Activated CD4-positive, alpha-beta T cell treated with anti-CD3 and anti-CD28 coated beads, Interleukin-2, amount 50 U/mL, for 24 hours (primary cell): ENCODE measurements at regions not wholly inside any gene's neighbourhood (a gene's known extent, or its start where the extent isn't known, plus 50 kb on each side); places are given as distances from the start of the nearest gene placed in this dataset.

Source experiments
- DNase-seq, 2 donors: peaks; one replicate each; pipeline ENCODE4 v3.0.0-alpha.2; 2020; ENCODE audit warnings: low read depth in 1 of 2, low spot score in 1 of 2

DNA sequence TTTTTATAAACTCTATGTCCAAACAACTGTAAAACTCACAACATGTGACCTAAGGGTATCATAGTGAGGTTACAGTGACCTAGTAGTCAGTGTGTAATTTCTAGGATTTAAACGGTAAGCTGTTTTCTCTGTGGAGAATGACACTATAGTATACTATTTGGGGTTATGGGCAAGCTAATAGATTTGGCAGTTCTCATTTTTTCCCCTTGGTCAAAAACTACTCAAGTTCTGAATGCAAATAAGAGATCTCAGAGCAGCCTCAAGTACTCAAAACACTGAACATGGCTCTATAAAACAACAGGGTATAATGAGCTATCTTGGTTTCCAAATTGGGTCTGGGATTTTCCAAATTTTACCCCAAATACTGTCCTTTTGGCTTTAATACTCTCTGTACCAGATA, 88.5 kb upstream of the HMCN1 start:
- no peak for DNase-seq

- DNase-seq, result no peak
Observed at GRCh38 chr1:185645162-185645640, 89.0 kb upstream of the HMCN1 start.

DNA sequence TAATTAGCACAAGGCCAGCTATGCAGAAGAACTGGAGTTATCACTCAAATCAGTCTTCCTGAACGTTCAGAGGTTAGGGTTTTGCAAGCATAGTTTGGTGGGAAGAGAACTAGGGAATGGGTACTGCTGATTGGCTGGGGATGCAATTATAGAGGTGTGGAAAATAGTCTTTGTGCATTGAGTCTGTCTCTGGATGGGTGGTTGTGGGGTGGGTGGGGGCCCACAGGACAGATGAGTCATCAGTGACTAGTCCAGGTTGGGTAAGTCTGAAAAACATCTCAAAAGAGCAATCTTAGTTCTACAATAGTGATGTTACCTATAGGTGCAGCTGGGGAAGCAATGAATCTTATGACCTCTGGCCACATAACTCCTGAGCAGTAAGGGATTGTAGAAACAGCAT, 89.7 kb upstream of the HMCN1 start:
- DNase-seq, result no peak

DNA sequence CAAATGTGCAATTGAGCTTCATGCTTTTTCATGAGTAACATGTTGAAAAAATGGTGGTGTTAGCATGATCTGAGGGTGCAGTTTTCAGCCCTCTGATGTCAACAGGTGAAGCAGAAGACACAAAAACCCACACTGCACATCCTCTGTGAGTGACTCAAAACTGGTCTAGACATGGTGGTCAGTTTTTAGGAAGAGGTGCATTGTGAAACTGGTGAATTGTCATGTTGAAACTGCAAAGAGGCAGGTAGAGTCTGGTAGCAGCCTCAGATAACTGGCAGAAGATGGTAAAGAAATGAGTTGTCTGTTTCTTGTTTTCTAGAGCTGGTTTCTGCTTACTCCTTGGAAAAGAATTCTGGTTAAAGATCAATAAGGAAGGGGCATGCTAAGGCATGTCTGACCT, 97.3 kb upstream of the HMCN1 start:
- no peak for DNase-seq

GRCh38 chr1:185634704-185635103, 99.5 kb upstream of the HMCN1 start:
- DNase-seq, result no peak

DNA sequence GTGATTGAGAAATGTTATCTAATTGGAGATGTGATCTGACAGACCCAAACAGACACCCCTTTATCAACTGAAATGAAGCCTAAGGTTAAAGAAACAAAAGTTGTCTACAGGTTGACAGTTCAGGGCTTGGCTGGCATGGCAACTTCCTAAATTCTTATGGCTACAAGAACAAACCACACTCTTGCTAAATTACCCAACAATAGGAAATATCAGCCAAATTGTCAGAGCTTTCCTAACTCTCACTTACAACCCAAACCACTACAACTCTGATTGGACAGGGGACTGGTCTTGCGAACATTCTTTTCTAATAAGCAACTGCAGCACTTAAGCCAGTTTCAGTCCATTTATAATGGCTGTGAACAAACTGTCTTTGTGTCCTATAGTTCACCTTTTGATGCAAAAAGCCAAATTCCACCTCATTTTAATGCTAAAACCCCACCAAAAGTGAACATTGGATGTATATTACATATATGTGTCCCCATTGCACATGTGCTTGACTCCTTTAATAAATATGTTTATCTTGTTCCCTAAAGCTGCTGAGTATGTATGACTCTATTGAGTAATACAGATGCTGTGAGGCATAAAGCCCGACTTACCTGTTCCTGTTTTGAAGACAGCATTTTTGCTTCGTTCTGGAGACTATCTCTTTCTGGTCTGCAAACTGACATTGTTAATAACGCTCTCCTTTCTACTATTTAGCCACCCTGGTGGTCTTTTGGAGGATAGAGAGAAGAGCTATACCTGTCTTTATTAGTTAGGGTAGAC, 101.3 kb upstream of the HMCN1 start:
- no peak for DNase-seq

DNA sequence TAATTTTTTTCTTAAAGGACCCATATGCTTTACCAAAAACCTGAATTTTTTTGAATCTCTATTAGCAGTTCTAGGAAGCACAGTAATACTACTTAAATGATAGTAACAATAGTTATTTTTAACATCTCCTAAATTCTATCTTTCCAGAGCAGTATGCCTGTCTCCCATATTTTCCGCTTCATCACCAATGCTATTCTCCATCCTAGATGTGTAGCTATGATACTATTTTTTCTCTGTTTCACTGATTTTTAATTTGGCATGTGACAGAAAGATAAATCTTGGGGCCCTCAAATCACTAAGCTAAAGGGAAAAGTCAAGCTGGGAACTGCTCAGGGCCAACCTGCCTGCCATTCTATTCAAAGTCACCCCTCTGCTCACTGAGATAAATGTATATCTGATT, 102.3 kb upstream of the HMCN1 start:
- no peak for DNase-seq

DNA sequence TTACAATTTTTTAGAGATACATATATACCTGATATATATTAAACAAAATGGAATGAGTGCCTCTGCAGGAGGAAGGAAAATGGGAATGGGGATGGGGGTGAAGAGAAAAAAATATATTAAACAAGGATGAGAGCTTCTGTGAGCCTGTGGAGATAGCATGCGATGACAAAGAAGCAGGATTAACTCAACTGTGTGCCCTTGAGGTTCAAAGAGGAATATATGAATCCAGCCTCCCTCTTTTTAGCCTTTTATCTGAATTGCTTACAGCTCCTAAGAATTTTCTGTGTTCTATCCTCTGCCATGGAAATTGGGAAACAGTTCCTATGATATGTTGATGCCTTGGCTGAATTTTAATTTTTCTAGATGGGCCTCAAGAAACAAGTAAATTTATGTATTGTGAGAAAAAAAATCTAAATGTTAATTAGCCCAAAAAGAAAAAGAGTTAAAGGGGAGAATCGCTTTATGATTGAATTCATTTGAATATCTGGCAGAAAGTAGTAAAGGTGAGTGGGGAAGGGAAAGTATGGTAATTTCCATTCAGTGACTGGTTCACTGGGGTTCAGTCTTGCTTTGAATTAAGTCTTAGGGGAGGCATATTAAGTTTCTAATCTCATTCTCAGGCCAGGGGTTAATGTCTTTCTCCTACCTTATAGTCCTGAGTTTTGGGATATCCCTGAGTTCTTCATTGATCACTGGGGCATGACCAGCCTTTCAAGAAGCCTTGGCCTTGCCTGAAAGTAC, 106.3 kb upstream of the HMCN1 start:
- DNase-seq, result no peak

- no peak for DNase-seq
Observed at GRCh38 chr1:185627171-185627570, 107.0 kb upstream of the HMCN1 start.

- DNase-seq, result no peak
Observed at GRCh38 chr1:185626344-185626743, 107.8 kb upstream of the HMCN1 start.

- DNase-seq, result no peak
Observed at GRCh38 chr1:185610954-185611353, 123.2 kb upstream of the HMCN1 start.

GRCh38 chr1:185608177-185608576, 126.0 kb upstream of the HMCN1 start:
- no peak for DNase-seq

GRCh38 chr1:185603158-185603557, 131.0 kb upstream of the HMCN1 start:
- no peak for DNase-seq

GRCh38 chr1:185601189-185601588, 133.0 kb upstream of the HMCN1 start:
- DNase-seq, result no peak

GRCh38 chr1:185600641-185601040, 133.6 kb upstream of the HMCN1 start:
- DNase-seq, result no peak

DNA sequence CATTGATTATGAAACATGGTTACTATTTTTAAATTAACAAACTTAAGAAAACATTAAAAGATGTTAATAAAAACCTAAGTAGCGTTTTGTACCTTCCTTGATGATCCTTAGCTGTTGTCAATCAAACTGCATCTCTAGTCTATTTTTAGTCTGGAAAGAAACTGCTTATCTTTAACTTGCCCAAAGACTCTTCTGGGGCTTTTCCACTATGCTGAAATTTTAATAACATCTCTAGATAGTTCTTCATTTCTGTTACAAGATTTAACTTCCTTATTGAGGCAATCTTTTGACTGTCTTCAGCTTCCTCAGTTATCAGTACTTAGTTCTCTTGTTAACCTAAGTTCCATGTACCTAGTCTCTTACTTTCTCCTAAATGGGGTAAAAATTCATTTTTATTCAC, 135.9 kb upstream of the HMCN1 start:
- no peak for DNase-seq

DNA sequence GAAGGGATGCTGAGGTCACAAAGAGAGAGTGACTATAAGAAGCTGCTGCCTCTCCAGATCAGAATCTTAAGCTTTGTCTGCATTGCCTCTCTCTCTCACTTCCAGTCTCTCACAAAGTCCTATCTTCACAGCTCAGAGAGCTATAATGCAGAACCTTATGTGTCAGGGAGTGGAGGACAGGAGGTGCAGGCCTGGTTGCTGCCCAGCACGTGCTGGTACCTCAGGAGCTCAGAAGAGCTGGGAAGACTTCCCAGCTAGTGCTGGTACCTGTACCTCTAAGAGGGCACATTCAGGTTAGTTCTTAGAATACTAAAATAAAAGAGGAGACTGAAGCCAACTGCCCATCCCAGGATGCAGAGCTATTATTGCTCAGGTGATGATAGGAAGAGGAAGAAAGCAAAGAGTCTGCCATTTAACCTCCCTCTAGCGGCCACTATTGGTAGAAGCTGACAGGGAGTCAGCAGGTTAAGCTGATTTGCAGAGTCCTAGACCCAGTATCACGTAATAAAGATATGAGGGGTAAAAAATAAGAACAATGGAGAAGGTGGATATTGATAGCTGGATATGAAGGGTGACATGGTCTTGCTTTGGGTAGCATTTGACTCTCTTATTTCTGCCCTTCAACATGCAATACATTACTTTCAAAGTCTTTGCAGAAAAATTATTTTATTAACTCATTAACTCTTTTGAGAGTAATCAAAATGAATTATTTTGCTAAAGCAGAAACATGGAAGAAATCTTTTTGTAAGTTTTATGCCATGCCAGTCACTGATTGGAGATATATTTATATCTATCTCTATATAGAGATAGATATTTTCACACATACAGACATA, 138.1 kb upstream of the HMCN1 start:
- DNase-seq, result peak in 1 of 2 donors; percentile 21

DNA sequence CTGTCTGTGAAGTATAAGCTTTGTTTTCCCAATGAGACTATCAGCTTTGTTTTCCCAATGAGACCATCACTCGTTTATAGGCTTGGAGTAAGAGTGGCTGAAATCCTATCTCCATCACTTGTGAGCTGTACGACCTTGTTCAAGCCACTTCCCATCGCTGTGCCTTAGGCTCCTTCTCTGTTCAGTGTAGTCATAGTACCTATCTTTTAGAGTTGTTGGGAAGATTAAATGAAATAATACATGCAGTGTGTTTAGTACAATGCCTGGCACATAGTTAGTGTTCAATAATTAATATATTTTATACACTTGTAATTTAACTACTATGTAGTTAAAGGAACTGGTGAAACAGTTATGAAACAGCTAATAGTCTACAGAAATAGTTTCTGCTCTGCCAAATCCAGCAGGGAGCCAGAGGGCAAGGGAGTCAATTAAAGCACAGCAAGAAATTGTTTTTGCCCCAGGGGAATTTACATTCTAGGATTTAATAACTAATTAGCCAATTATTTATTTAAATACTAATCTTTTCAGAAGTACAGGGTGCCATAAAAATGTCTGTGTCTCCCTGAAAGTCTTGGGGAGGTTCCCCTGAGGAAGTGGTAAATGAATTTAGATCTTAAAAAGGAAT, 139.3 kb upstream of the HMCN1 start:
- DNase-seq, result no peak

DNA sequence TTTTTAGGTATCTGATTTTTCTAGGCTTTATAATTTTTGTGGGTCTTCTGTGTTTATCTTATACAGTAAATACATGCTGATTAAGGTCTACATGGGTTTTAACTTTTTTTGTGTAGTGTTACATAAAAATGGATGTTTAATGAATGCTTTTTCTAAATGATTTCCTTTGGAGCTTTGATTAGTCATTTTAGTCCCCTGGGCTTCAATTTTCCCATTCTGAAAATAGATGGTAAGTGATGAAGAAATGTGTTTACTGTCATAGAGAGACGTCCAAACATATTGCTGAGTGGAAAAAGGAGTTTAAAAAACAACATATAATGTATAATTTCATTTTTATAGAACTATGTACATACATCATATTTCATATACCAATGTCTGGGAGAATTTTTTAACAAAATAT, 140.9 kb upstream of the HMCN1 start:
- DNase-seq, result no peak

DNA sequence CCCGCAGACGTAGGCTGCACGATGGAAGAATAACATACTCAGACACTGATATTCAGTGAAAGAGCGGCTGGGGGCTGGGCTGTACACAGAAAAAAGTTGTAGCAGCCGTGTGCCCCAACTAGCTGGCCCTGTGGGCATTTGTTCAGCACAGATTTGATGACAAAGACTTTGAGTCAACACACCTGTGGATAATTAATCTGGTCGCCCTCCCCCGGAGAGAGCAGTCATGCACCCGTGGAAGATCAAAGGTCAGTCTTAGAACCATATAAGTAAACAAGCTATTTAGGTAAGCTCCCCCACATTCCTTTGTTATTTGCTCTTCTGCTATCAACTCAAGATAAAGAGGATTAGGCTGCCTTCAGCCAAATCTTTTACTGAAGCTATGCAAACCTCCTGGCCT, 148.4 kb upstream of the HMCN1 start:
- DNase-seq, result no peak
